ENCODE measurements at regions not wholly inside any gene's neighbourhood (a gene's known extent, or its start where the extent isn't known, plus 50 kb on each side); places are given as distances from the start of the nearest gene placed in this dataset.

DNA sequence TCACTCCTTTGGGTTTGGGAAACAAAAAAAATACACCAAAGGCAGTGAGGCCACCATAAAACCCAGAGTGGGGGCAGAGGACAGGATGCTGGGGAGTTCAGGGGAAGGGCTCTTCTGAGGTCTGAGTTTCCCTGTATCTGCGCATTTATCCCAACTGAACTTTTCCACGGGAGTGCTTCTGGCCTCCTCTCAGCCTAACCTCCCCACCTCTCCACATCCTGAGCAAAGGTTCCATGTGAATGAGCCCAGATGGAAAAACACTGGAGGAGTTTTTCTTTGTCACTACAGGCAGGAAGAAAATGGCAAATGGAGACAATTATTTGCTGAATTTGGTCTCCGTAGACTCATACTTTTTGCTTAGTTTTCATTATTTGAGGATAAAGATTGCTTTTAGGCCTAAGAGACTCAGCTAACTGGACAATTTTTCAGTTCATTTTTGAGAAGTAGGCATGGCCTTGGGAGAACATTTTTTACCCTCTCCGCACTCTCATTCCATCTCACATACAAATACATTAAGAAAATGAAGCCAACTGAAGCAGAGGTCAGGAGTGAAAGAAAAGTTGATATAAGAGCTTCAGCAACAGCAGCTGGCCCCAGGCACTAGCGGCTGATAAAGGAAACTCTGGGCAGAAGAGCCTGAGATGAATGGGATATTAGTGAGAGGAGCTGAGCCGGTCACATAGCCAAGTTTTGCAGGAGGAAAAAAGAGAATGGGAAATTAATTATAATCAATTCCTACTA lies 82.6 kb upstream of the CYP1B1 start:
- TF ChIP-seq REST (IDR thresholded peaks at IDR 0.05; ENCODE audit: unreplicated experiment), result no peak
- TF ChIP-seq ZNF331 (CRISPR knock-in tag; IDR thresholded peaks at IDR 0.05; ENCODE audit: low read depth), result no peak
- TF ChIP-seq, protein P1, sequence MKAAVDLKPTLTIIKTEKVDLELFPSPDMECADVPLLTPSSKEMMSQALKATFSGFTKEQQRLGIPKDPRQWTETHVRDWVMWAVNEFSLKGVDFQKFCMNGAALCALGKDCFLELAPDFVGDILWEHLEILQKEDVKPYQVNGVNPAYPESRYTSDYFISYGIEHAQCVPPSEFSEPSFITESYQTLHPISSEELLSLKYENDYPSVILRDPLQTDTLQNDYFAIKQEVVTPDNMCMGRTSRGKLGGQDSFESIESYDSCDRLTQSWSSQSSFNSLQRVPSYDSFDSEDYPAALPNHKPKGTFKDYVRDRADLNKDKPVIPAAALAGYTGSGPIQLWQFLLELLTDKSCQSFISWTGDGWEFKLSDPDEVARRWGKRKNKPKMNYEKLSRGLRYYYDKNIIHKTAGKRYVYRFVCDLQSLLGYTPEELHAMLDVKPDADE (IDR thresholded peaks at IDR 0.05), result no peak
- TF ChIP-seq, protein P2, sequence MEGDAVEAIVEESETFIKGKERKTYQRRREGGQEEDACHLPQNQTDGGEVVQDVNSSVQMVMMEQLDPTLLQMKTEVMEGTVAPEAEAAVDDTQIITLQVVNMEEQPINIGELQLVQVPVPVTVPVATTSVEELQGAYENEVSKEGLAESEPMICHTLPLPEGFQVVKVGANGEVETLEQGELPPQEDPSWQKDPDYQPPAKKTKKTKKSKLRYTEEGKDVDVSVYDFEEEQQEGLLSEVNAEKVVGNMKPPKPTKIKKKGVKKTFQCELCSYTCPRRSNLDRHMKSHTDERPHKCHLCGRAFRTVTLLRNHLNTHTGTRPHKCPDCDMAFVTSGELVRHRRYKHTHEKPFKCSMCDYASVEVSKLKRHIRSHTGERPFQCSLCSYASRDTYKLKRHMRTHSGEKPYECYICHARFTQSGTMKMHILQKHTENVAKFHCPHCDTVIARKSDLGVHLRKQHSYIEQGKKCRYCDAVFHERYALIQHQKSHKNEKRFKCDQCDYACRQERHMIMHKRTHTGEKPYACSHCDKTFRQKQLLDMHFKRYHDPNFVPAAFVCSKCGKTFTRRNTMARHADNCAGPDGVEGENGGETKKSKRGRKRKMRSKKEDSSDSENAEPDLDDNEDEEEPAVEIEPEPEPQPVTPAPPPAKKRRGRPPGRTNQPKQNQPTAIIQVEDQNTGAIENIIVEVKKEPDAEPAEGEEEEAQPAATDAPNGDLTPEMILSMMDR (conservative IDR thresholded peaks at IDR 0.05; ENCODE audit: low read depth in 2 of 2), result no peak
- no peak for TF ChIP-seq EZH2 (IDR thresholded peaks at IDR 0.05; ENCODE audit: low read depth, unreplicated experiment)
- no peak for TF ChIP-seq JUNB (IDR thresholded peaks at IDR 0.05; ENCODE audit: unreplicated experiment)
- no peak for TF ChIP-seq POLR2AphosphoS5 (IDR thresholded peaks at IDR 0.05; ENCODE audit: low read depth)
- TF ChIP-seq CREB1 (CRISPR knock-in tag; IDR thresholded peaks at IDR 0.05; ENCODE audit: low read depth), result no peak

Measured in GM23338 (cell line).